ENCODE measurements at regions not wholly inside any gene's neighbourhood (a gene's known extent, or its start where the extent isn't known, plus 50 kb on each side); places are given as distances from the start of the nearest gene placed in this dataset.

DNA sequence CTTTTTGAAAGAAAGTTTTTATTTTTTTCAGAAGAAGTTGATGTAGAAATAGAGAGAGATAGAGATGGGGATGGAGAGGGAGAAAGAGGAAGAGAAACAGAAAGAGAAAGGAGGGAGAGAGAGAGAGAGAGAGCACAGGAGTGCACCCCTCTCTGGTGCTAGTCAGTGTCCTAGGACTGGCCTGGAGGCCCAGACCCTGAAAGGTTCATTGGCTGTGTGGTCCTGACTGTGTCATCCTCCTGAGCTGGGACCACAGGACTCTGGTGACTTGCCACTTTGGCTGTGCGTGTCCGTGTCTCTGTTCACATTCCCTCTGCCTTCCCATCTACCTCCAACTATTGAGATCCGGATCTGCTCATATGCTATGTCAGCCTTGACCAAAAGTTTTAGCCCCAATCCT is 62.1 kb upstream of the SHH start (continued):
- TF ChIP-seq, protein P1, sequence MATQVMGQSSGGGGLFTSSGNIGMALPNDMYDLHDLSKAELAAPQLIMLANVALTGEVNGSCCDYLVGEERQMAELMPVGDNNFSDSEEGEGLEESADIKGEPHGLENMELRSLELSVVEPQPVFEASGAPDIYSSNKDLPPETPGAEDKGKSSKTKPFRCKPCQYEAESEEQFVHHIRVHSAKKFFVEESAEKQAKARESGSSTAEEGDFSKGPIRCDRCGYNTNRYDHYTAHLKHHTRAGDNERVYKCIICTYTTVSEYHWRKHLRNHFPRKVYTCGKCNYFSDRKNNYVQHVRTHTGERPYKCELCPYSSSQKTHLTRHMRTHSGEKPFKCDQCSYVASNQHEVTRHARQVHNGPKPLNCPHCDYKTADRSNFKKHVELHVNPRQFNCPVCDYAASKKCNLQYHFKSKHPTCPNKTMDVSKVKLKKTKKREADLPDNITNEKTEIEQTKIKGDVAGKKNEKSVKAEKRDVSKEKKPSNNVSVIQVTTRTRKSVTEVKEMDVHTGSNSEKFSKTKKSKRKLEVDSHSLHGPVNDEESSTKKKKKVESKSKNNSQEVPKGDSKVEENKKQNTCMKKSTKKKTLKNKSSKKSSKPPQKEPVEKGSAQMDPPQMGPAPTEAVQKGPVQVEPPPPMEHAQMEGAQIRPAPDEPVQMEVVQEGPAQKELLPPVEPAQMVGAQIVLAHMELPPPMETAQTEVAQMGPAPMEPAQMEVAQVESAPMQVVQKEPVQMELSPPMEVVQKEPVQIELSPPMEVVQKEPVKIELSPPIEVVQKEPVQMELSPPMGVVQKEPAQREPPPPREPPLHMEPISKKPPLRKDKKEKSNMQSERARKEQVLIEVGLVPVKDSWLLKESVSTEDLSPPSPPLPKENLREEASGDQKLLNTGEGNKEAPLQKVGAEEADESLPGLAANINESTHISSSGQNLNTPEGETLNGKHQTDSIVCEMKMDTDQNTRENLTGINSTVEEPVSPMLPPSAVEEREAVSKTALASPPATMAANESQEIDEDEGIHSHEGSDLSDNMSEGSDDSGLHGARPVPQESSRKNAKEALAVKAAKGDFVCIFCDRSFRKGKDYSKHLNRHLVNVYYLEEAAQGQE (IDR thresholded peaks at IDR 0.05; ENCODE audit: borderline replicate concordance in 1 of 2, low read depth in 1 of 2, low read length in 2 of 2) = no peak
- TF ChIP-seq KAT7 (CRISPR knock-in tag; IDR thresholded peaks at IDR 0.05; ENCODE audit: borderline replicate concordance) (no peak), ZKSCAN8 (CRISPR knock-in tag; IDR thresholded peaks at IDR 0.05; ENCODE audit: borderline replicate concordance) (no peak)

DNA sequence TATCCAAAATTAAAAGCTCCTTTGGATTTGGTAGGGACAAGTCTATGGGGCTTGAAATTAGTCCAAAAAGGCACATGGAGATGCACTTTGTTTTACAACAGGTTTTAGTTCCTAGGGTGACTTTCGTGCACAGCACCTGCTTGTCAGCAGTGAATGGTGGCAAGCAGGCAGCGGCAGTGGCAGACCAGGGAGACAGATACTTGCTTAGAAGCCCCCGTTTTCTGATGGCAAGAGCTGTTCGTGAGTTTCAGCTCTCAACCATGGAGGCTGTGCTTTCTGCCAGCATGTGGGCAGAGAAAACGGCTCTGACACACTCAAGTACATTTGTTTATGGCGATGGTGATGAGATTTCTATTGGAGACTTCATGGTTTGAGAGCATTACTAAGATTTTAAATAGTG is 61.7 kb upstream of the SHH start:
- H3K9ac ChIP-seq (ENCODE audit: insufficient read depth, low read depth, low read length) = no peak overlapping the region
- H3K4me3 ChIP-seq (replicated peaks in 1 of 3; ENCODE audit: insufficient read depth in 1 of 3, low read depth in 2 of 3, low read length in 3 of 3) = no peak overlapping the region
- ATAC-seq (no peak), FAIRE-seq (no peak), DNase-seq (ENCODE audit: low spot score) (no peak)
- 15% methylated on average over 4 of the region's 6 CpGs for WGBS (ENCODE audit: low lambda C conversion rate)
- TF ChIP-seq HIVEP1 (CRISPR knock-in tag; IDR thresholded peaks at IDR 0.05) = no peak
- no peak for TF ChIP-seq SP1 (IDR thresholded peaks at IDR 0.05)
- no peak for TF ChIP-seq SP1 (CRISPR knock-in tag; IDR thresholded peaks at IDR 0.05)
- TF ChIP-seq DNMT1 (CRISPR knock-in tag; IDR thresholded peaks at IDR 0.05) = no peak
- no peak for TF ChIP-seq TBX2 (CRISPR knock-in tag; IDR thresholded peaks at IDR 0.05; ENCODE audit: borderline replicate concordance)
- H3K27ac ChIP-seq (ENCODE audit: extremely low read length, insufficient read depth, low read length) = no peak overlapping the region
- intact Hi-C loops (cut with micrococcal nuclease; ENCODE audit: unreplicated experiment) = no loop called here
- H3K27me3 ChIP-seq (ENCODE audit: control insufficient read depth in 1 of 2, insufficient read depth in 2 of 2, low read length in 2 of 2) = peaks cover 2 to 29% of the 10 kb centered on the region in 2 experiments; a peak in 3 of 5 replicates
- no TSS peak for BruUV-seq (replicated peaks)
- CTCF ChIA-PET (ENCODE audit: low intra/inter-chr PET ratio, low total read pairs) = no interaction called here
- H3K79me2 ChIP-seq (ENCODE audit: insufficient read depth, low read length) = no peaks in the 10 kb centered on the region
- in situ Hi-C loops (cut with HindIII; ENCODE audit: extremely low pct_ligation_motif_present, low pct_unique_long_range_greater_than_20kb) = no loop called here
- H3K4me2 ChIP-seq (ENCODE audit: low read depth, low read length) = no peak overlapping the region
- H2AFZ ChIP-seq (ENCODE audit: low read length) = no peak overlapping the region
- no peaks in the 10 kb centered on the region for H3K36me3 ChIP-seq (replicated peaks in 1 of 2; ENCODE audit: control insufficient read depth in 1 of 2, insufficient read depth in 2 of 2, low read length in 2 of 2)
- H3K4me1 ChIP-seq (ENCODE audit: insufficient read depth, low read length) = no peaks in the 10 kb centered on the region
- POLR2A ChIA-PET = no interaction called here
- no peaks in the 10 kb centered on the region for H3K9me3 ChIP-seq (ENCODE audit: low read length)
- no peaks in the 10 kb centered on the region; the same call in 1 of the 2 replicates for H4K20me1 ChIP-seq (ENCODE audit: insufficient read depth, low read length)

All from HepG2 (cell line).